ENCODE measurements at regions not wholly inside any gene's neighbourhood (a gene's known extent, or its start where the extent isn't known, plus 50 kb on each side); places are given as distances from the start of the nearest gene placed in this dataset.

- DNase-seq (ENCODE audit: low read depth in 2 of 2): no peak
- no peak overlapping the region for H3K4me3 ChIP-seq (replicated peaks in 1 of 2; ENCODE audit: low read depth in 2 of 2, low read length in 2 of 2)
- TF ChIP-seq CTCF (IDR thresholded peaks at IDR 0.05; ENCODE audit: low read depth, low read length): no peak
Observed at GRCh38 chr6:122859676-122860075, 70.6 kb downstream of the SMPDL3A start.

GRCh38 chr6:122861594-122861993 is 72.5 kb downstream of the SMPDL3A start:
- TF ChIP-seq CTCF (IDR thresholded peaks at IDR 0.05; ENCODE audit: low read depth, low read length): no peak
- no peak overlapping the region for H3K4me3 ChIP-seq (replicated peaks in 1 of 2; ENCODE audit: low read depth in 2 of 2, low read length in 2 of 2)

GRCh38 chr6:122868137-122868536 is 79.1 kb downstream of the SMPDL3A start:
- TF ChIP-seq CTCF (IDR thresholded peaks at IDR 0.05; ENCODE audit: low read depth, low read length): no peak
- H3K4me3 ChIP-seq (replicated peaks in 1 of 2; ENCODE audit: low read depth in 2 of 2, low read length in 2 of 2): no peak overlapping the region

More at GRCh38 chr6:122861594-122861993, 72.5 kb downstream of the SMPDL3A start:
- no peak for DNase-seq (ENCODE audit: low read depth in 2 of 2)

GRCh38 chr6:122869437-122870024 is 80.5 kb downstream of the SMPDL3A start:
- no peak overlapping the region for H3K4me3 ChIP-seq (replicated peaks in 1 of 2; ENCODE audit: low read depth in 2 of 2, low read length in 2 of 2)
- DNase-seq (ENCODE audit: low read depth in 2 of 2): peak; percentile 72 to 78
- peak; percentile 78 for TF ChIP-seq CTCF (IDR thresholded peaks at IDR 0.05; ENCODE audit: low read depth, low read length)

More at GRCh38 chr6:122868137-122868536, 79.1 kb downstream of the SMPDL3A start:
- no peak for DNase-seq (ENCODE audit: low read depth in 2 of 2)

GRCh38 chr6:122871079-122871478 is 82.0 kb downstream of the SMPDL3A start:
- no peak for TF ChIP-seq CTCF (IDR thresholded peaks at IDR 0.05; ENCODE audit: low read depth, low read length)

GRCh38 chr6:122872311-122872710 is 83.3 kb downstream of the SMPDL3A start:
- DNase-seq (ENCODE audit: low read depth in 2 of 2): no peak
- TF ChIP-seq CTCF (IDR thresholded peaks at IDR 0.05; ENCODE audit: low read depth, low read length): no peak
- no peak overlapping the region for H3K4me3 ChIP-seq (replicated peaks in 1 of 2; ENCODE audit: low read depth in 2 of 2, low read length in 2 of 2)

More at GRCh38 chr6:122871079-122871478, 82.0 kb downstream of the SMPDL3A start:
- DNase-seq (ENCODE audit: low read depth in 2 of 2): peak; percentile 2 to 36
- H3K4me3 ChIP-seq (replicated peaks in 1 of 2; ENCODE audit: low read depth in 2 of 2, low read length in 2 of 2): no peak overlapping the region

GRCh38 chr6:122877302-122877701 is 88.2 kb downstream of the SMPDL3A start:
- no peak for DNase-seq (ENCODE audit: low read depth in 2 of 2)
- H3K4me3 ChIP-seq (replicated peaks in 1 of 2; ENCODE audit: low read depth in 2 of 2, low read length in 2 of 2): no peak overlapping the region
- TF ChIP-seq CTCF (IDR thresholded peaks at IDR 0.05; ENCODE audit: low read depth, low read length): no peak
